Left cardiac atrium (tissue), 4 donors: ENCODE measurements at regions not wholly inside any gene's neighbourhood (a gene's known extent, or its start where the extent isn't known, plus 50 kb on each side); places are given as distances from the start of the nearest gene placed in this dataset.
"Not testable (repeated sequence)": the region's sequence is repeated elsewhere in the genome, so short reads cannot be mapped to it uniquely, and the experiment has no call there.

ENCODE experiments used
- ATAC-seq, 2 donors: fragments of 200-7000 bp; cut with Tn5 transposase; one replicate each; pipeline ENCODE4 v1.9.1; 2020; ENCODE audit warnings: mild to moderate bottlenecking in 2 of 2, moderate library complexity in 2 of 2
- DNase-seq: peaks from one replicate; pipeline ENCODE4 v3.0.0-alpha.2; 2020
- intact Hi-C, 2 donors: fragments of 100-400 bp; cut with DNase I; formaldehyde crosslinking; loops; one replicate each; pipeline versions ENCODE4 v1.14.1 to v1.15.1; 2022 to 2023
- donor health status: DM: no; HTN: yes; CAD: no.
- donor health status: DM: no; HTN: yes; CAD: no; lungs with severe emphysema.
- donor health status: DM: yes; HTN: yes; CAD: no.
- donor health status: Dilated cardiomyopathy.

DNA sequence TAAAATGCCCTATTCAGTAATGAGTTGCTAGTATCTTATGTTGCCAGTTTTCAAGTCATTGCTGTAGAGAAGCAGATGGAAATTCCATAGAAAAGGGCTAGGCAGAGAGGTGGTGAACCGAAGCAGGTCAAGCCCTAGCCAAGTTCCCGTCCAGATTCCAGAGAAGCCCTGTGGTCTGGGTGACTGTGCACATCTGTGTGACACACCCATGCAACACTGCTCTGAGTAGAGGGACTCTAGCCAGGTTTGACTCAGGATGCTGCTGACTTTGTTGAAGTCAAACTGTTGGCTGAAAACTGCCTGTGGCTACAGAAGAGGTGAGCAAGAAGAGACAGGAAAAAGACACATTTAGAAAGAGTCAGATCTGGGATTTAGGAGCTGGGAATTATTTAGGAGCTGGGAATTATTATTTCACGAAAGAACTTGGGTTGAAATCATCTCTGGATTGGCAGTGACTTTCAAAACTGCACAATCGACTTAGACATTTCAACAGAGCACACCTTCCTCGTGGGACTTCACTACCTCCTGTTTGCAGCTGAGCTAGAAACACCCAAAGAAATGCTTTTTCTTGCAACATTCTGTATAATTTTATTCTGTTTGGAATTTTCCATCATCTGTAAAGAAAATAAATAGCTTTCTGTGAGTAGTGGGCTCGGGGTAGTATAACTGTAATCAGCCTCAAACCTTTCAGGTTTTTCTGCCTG is 149.1 kb upstream of the PRKCQ start:
- ATAC-seq = peak in 1 of 2 donors; percentile 61
- intact Hi-C loops = no loop called here
- DNase-seq = no peak

DNA sequence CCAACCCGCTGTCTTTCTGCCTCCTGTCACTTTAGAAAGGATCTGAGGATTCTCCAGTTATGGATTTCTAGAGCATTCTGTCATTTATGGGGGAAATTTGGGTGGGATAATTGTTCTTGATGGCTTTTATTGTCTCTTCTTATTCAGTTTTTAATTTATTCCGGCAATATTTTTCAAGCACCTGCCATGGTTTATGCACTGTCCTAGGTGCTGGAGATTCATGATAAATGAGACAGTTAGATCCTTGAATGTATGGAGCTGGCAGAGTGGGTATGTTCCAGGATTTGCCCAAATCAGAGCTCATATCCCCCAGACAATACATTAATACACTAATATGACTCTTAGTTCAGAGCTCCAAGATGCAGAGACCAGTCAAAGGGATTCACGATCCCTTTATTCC is 146.8 kb upstream of the PRKCQ start:
- intact Hi-C loops = no loop called here
- ATAC-seq = no peak

DNA sequence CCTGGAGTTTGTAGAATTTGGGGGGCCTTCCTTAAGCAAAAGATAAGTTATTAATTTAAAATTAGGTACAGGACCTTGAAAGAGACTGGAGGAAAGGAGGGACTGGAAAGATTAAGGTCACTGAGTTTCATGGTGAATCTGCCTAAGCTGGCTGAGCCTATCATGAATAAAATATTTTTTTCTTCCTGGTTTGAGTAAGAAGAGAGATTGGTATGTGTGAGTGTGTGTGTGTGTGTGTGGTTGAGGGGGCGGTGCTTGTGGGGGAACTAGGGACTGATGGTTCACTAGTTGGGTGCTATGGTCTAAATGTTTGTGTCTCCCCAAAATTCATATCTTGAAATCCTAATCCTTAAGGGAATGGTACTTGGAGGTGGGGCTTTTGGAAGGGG is 142.5 kb upstream of the PRKCQ start:
- intact Hi-C loops = no loop called here
- ATAC-seq = no peak
- no peak for DNase-seq

More for the DNA sequence above, 146.8 kb upstream of the PRKCQ start:
- DNase-seq = no peak

DNA sequence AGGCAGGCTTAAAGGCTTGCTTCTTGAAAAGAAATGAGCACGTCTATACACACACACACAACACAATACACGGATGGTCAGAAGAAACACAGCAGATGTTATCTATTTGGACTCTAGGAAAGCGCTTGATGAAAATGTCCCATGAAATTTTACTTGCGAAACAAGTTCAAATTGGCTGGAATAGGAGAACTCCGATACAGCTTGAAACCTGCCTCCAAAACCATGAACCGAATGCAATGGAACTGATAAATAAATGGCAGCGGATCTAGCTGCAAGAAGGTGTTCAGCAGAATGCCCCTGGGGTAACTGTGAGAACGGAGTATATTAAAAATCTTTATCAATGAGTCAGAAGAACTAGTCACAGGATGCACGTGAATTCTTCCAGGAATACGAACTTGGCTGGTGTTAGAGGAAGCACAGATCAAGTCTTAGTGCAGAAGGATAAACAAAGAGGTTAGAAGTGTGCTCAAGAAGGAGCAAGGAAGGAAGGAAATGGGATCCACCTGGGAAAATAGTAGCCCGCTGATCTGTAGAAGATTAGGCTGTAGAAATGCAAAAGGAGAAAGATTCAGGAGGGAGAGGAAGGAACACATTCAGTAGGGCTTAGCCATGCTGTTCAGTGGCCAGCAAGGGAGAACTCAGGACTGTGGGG is 142.0 kb upstream of the PRKCQ start:
- intact Hi-C loops = no loop called here
- ATAC-seq (peak; percentile 68 to 84), DNase-seq (no peak)

DNA sequence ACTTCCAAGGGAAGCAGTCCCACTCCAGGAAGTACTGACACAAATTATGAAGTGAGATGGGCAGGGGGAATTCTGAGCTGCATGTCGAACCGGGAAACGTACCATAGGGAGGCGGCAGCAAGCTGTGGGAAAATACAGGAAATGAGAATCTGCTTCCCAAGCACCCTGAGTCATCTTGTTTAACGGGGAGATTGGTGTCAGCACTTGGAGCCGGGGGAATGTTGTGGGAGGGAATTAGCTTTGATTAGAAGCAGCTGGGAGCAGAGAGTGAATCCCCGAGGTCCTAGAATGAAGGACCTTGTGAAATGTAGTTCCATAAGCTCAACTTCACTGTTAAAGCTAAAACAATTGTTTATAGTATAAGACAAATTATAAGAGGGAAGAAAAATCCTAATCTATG is 141.4 kb upstream of the PRKCQ start:
- peak; percentile 85 to 96 for ATAC-seq
- intact Hi-C loops = no loop called here
- peak; percentile 56 for DNase-seq

DNA sequence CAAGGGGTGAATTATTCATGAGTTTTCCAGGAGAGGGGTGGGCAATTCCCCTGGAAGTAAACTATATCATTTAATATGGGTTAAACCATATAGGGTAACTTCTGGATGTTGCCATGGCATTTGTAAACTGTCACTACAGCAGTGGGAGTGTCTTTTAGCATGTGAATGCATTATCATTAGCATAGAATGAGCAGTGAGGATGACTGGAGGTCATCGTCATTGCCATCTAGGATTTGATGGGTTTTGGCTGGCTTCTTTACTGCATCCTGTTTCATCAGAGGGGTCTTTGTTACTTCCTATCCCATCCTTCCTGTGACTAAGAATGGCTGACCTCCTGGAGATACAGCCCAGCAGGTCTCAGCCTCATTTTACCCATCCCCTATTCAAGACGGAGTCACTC is 139.5 kb upstream of the PRKCQ start:
- intact Hi-C loops = no loop called here
- no peak for ATAC-seq

DNA sequence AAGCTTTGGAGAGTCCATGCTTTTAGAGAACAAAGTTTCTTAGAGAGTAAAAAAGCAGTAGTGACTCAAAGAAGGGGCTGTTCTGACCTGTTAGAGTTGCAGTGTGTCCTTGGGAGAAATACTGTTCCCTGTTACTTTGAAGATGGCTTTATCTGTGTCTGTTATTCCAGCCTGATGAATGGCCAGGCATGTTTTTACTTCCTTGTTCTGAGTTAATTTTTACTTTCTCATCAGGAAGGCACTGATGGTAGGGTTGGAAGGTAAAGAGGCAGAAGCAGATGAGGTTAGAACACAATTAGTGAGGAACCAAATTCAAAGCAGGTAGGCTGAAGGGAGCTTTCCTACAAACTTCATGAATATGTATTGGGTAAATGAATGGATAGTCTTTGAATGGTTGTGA is 138.5 kb upstream of the PRKCQ start:
- DNase-seq (no peak), ATAC-seq (no peak)
- intact Hi-C loops = no loop called here

More for the DNA sequence above, 139.5 kb upstream of the PRKCQ start:
- DNase-seq = no peak

DNA sequence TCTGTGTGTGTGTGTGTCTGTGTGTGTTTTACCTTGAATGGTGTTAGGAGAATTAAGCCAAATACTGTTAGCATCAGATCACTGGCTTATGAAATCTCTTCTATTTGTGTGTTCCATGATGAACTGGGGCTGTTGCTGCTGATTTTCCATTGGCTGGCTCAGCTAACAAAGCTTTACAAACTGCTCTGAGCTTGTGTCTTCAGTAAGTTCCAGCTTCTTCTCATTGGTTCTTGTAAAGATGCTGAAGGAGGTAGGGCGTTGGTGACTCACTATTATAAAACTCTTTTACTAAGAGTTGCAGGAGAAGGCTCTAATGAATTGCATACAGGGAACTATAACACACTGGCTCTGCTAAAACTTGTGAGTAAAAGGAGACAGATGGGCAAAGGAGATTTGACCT is 136.4 kb upstream of the PRKCQ start:
- DNase-seq = no peak
- ATAC-seq = no peak
- intact Hi-C loops = no loop called here

DNA sequence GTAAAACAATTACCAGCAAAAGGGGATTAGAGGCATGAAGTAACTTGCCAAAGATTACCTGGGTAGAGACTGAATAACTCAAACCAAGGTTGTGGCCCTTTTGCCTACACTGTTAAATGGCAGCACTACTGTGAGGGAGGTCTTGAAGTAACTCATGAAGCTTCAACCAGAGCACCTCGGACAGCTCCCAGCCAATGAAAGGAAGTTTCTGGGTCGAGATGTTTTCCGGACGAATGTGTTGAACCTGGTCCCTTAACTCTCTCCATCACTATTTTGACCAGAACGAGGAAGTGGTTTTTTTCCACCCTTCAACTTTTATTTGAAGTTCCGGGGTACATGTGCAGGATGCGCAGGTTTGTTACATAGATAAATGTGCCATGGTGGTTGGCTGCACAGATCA is 133.6 kb upstream of the PRKCQ start:
- intact Hi-C loops = no loop called here
- DNase-seq (no peak), ATAC-seq (no peak)

DNA sequence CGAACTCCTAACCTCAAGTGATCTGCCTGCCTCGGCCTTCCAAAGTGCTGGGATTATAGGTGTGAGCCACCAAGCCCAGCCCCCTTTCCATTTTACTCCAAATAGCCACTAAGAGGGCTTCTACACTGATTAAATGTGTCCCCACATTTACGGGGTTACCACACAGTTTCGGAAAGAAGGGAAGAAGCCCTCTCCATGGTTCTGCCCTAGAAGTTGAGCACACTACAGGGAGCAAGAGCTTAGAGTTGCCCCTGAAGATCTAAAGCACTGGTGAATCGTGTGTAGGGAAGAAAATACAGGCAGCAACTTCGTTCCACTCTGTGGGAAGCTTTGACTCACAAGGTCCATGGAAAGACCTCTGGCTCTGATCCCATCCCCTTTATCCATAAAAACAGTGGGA is 133.0 kb upstream of the PRKCQ start:
- intact Hi-C loops = no loop called here

DNA sequence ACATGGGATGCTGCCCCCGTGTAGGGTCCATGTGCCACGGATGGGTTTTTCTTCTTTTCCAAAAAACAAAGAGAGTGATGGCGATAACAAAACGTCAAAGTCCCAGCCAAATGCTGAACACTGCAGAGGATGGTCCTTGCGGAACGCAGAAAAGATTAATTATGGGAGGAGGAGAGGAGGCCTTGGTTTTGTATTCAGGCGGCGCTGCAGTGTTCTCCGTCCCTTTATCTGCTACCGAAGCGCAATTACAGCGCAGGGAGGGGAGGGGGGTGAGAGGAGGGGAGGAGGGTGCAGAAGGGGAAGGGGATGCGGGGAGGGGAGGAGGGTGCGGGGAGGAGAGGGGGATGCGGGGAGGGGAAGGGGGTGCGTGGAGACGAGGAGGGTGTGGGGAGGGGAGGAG is 131.8 kb upstream of the PRKCQ start:
- ATAC-seq (no peak), DNase-seq (no peak)
- intact Hi-C loops = no loop called here

More for the DNA sequence above, 133.0 kb upstream of the PRKCQ start:
- ATAC-seq (no peak), DNase-seq (no peak)

DNA sequence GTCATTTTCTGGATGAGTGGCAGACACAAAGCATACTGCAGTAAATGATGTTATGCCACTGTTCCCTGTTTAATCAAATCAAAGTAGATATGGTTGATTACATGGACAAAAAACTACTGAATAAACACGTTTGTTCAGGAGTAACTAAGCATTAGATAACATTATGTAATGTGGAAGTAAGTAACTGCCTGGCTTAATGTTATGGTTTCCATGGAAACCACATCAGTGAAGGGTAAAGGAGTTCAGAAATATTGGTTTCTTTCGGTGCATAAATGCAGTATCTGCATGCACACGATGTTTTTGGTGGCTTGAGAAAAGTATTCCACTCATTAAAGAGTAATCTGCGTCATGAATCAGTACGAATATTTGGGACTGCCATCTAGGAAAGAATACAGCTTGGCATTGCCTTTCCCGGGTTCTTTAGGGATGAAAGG is 131.3 kb upstream of the PRKCQ start:
- DNase-seq (no peak), ATAC-seq (no peak)
- intact Hi-C loops = no loop called here

DNA sequence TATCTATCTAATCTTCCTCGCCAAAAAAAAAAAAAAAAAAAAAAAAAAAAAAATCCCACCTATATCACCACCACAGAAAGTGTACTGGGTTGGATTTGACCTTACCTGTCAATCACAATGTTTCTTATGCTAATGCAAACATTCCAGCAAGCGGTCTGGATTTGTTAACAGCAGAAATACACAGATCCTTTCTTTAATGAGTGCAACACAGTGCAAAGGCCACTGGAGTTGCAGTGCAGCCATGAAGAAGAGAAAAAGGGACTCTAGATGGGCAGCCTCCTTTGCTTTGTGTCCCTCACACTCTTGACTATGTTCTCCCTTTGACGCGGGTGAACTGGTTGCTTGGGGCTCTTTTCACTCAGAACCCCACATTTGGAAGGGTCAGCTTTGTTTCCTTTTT is 127.3 kb upstream of the PRKCQ start:
- intact Hi-C loops = no loop called here
- DNase-seq (no peak), ATAC-seq (no peak)

DNA sequence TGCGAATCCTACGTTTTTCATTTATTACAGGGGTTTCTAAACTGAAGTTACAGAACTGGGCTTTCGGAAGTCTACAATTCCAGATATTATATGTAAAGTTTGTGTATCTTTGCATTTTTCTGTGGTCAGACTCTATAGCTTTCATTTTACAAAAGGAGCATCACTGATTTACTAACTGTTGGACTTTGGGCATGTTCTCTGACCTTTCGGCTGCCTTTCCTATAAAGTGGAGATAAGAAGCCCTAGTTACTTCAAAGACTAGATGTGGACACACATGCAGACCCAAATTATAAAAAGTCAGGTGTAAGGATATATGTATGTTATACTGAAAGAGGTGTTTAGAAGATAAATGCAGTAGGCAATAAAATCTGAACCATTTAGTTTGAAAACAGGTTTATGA is 126.6 kb upstream of the PRKCQ start:
- ATAC-seq (no peak), DNase-seq (no peak)
- intact Hi-C loops = no loop called here

DNA sequence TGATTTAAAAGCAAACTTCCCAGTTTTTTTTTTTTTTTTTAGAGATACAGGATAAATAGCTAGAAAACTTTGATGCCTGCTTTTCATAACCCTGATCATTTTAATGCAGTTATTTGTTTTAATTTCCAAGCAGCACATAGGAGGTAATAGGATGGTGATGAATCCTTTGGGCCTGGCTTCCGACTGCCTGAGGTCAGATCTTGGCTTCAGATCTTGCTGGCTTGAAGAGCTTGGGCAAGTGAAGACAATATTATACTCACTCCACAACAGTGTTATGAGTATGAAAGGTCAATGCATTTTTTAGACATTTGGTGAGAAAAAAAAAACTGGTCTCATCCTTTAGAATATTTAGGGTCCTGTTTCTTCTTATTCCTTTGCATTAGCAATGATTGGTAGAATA is 124.8 kb upstream of the PRKCQ start:
- DNase-seq (no peak), ATAC-seq (no peak)
- intact Hi-C loops = no loop called here

DNA sequence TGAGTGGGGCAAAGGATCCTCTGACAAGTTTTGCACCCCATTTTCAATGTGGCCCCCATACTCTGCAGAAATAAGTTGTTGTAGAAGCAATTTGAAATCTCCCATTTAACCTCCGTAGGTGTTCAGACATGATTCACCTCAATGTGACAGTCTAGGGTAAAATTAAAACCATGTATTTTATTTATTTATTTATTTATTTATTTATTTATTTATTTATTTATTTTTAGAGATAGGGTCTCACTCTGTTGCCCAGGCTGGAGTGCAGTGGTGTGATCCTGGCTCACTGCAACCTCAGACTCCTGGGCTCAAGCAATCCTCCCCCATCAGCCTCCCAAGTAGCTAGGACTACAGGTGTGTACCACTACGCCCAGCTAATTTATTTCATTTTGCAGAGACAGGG is 122.8 kb upstream of the PRKCQ start:
- ATAC-seq, DNase-seq, intact Hi-C loops: not testable (repeated sequence)

DNA sequence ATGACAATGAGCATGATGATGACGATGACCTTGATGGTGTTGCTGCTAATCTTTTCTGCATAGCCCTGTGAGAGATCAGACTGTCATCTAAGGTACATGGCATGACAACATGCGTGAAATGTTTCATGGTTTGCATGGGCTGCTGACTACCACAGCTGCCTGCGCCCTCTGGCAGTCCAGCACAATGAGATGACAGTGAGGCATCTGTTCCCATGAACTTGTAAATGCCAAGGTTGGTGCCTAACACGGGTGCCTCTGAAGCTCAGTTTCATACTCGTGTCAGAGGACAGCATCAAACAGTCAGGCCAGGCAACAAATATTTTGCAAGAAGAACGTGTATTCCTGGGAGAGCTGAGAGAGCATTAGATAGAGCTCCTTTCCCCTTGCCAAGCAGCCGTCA is 122.0 kb upstream of the PRKCQ start:
- no peak for DNase-seq
- intact Hi-C loops = no loop called here
- no peak for ATAC-seq

DNA sequence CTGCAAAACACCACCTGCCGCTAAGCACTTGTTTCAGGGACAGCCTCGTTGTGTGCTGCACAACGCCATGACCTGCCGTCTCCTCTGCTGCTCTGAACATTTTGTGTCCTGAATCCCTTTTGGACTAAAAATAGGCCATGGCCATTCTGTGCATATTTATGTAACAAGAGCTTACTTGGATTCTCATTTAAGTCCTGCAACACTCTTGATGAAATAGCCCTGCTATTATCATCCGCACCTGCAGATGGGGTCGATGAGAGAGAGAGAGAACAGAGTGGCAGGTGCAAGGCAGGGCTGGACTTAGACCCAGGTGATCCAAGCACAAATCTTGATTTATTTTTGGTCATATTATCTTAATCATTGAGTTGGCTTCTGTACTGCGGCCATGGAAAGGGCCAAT is 121.2 kb upstream of the PRKCQ start:
- ATAC-seq (no peak), DNase-seq (no peak)
- intact Hi-C loops = no loop called here

DNA sequence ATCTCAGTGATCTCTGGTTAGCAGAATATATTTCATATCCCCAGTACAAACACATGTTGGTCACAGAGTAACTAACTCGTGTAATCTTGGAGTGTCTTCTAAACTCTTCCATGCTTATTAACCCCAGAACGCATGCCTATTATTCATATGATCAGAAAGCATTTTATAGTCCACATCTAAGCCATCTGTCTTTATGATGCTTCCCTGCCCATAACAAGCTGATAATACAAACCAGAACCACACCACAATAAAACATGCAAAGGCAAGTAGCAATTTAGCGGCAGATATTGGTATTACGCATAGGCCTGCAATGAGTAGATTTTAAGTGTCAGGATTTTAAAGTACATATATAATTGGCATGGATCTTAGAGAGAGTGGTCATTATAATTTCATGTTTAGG is 120.0 kb upstream of the PRKCQ start:
- DNase-seq (no peak), ATAC-seq (no peak)

DNA sequence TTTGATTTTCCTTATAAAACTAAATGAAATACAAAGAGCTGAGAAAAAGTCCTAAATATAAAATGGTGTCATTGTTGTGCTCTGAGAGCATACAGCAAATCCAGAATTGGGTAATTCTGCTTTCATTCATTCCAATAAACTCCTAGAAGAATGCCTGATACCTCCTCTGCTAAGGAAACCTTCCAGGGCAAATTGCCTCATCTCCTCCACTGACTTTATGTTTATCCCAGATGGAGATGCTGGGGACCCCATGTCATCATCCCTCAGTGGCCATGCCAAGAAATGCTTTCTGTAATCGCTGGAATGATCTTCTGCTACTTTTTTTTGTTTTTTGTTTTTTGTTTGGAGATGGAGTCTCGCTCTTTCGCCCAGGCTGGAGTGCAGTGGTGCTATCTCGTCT is 119.3 kb upstream of the PRKCQ start:
- no peak for DNase-seq

More for the DNA sequence above, 120.0 kb upstream of the PRKCQ start:
- intact Hi-C loops = no loop called here

DNA sequence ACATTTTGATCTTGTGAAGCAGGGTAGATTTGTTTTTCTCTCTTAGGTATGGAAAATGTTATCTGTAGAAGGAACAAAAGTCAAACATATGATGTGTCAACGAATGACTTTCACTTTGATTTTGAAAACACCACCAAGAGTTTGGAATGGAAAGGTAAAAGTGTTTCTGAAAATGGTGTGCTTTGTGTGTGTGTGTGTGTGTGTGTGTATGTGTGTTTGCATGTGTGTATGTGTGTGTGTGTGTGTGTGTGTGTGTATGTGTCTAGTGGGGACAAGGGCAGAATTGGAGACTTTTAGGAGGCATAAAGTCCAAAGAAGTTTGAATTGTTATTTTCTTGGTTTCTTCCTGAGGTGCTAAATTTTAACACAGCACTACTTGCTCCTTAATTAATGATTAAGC is 115.4 kb upstream of the PRKCQ start:
- ATAC-seq = no peak
- intact Hi-C loops = no loop called here
- DNase-seq = no peak

More for the DNA sequence above, 119.3 kb upstream of the PRKCQ start:
- no peak for ATAC-seq
- intact Hi-C loops = no loop called here
